ENCODE measurements at regions not wholly inside any gene's neighbourhood (a gene's known extent, or its start where the extent isn't known, plus 50 kb on each side); places are given as distances from the start of the nearest gene placed in this dataset.

- no peak for DNase-seq (ENCODE audit: low read depth in 1 of 2, low spot score in 1 of 2)
- Histone ChIP-seq H3K27ac (no peak overlapping the region), H3K27me3 (peaks cover 41% of the 10 kb centered on the region), H3K36me3 (no peaks in the 10 kb centered on the region), H3K9me3 (ENCODE audit: low read depth) (no peaks in the 10 kb centered on the region), H3K4me3 (no peak overlapping the region), H3K4me1 (ENCODE audit: low read depth) (no peaks in the 10 kb centered on the region)
- no peak for TF ChIP-seq CTCF (IDR thresholded peaks at IDR 0.05; ENCODE audit: low read depth, low read length)
These were observed 463.9 kb downstream of the ICE1 start for GRCh38 chr5:5886353-5886752.

- DNase-seq (ENCODE audit: low read depth in 1 of 2, low spot score in 1 of 2): no peak
- H3K4me3 ChIP-seq: no peak overlapping the region
- no peaks in the 10 kb centered on the region for H3K36me3 ChIP-seq
- peaks cover 41% of the 10 kb centered on the region for H3K27me3 ChIP-seq
- H3K4me1 ChIP-seq (ENCODE audit: low read depth): no peaks in the 10 kb centered on the region
- no peaks in the 10 kb centered on the region for H3K9me3 ChIP-seq (ENCODE audit: low read depth)
- H3K27ac ChIP-seq: no peak overlapping the region
- no peak for TF ChIP-seq CTCF (IDR thresholded peaks at IDR 0.05; ENCODE audit: low read depth, low read length)
These were observed 463.3 kb downstream of the ICE1 start for GRCh38 chr5:5885782-5886181.

- TF ChIP-seq CTCF (IDR thresholded peaks at IDR 0.05; ENCODE audit: low read depth, low read length): no peak
- no peak overlapping the region for H3K4me3 ChIP-seq
- no peaks in the 10 kb centered on the region for H3K9me3 ChIP-seq (ENCODE audit: low read depth)
- H3K27ac ChIP-seq: no peak overlapping the region
- H3K4me1 ChIP-seq (ENCODE audit: low read depth): no peaks in the 10 kb centered on the region
- H3K36me3 ChIP-seq: no peaks in the 10 kb centered on the region
- H3K27me3 ChIP-seq: peaks cover 41% of the 10 kb centered on the region
- DNase-seq (ENCODE audit: low read depth in 1 of 2, low spot score in 1 of 2): no peak
These were observed 462.1 kb downstream of the ICE1 start for GRCh38 chr5:5884593-5884992.

GRCh38 chr5:5883562-5883961 is 461.1 kb downstream of the ICE1 start:
- no peaks in the 10 kb centered on the region for H3K9me3 ChIP-seq (ENCODE audit: low read depth)
- H3K27ac ChIP-seq: no peak overlapping the region
- no peaks in the 10 kb centered on the region for H3K4me1 ChIP-seq (ENCODE audit: low read depth)
- H3K36me3 ChIP-seq: no peaks in the 10 kb centered on the region
- no peak for DNase-seq (ENCODE audit: low read depth in 1 of 2, low spot score in 1 of 2)
- TF ChIP-seq CTCF (IDR thresholded peaks at IDR 0.05; ENCODE audit: low read depth, low read length): no peak
- H3K4me3 ChIP-seq: no peak overlapping the region
- peaks cover 31% of the 10 kb centered on the region for H3K27me3 ChIP-seq

- Histone ChIP-seq H3K27me3 (peaks cover 27% of the 10 kb centered on the region), H3K4me1 (ENCODE audit: low read depth) (no peaks in the 10 kb centered on the region), H3K9me3 (ENCODE audit: low read depth) (no peaks in the 10 kb centered on the region), H3K27ac (no peak overlapping the region), H3K36me3 (no peaks in the 10 kb centered on the region), H3K4me3 (no peak overlapping the region)
- TF ChIP-seq CTCF (IDR thresholded peaks at IDR 0.05; ENCODE audit: low read depth, low read length): no peak
- no peak for DNase-seq (ENCODE audit: low read depth in 1 of 2, low spot score in 1 of 2)
These were observed 460.7 kb downstream of the ICE1 start for GRCh38 chr5:5883146-5883545.

GRCh38 chr5:5882706-5883105 is 460.2 kb downstream of the ICE1 start:
- H3K27me3 ChIP-seq: peaks cover 23% of the 10 kb centered on the region
- no peaks in the 10 kb centered on the region for H3K9me3 ChIP-seq (ENCODE audit: low read depth)
- no peak for TF ChIP-seq CTCF (IDR thresholded peaks at IDR 0.05; ENCODE audit: low read depth, low read length)
- H3K4me1 ChIP-seq (ENCODE audit: low read depth): no peaks in the 10 kb centered on the region
- H3K4me3 ChIP-seq: no peak overlapping the region
- H3K27ac ChIP-seq: no peak overlapping the region
- no peak for DNase-seq (ENCODE audit: low read depth in 1 of 2, low spot score in 1 of 2)
- no peaks in the 10 kb centered on the region for H3K36me3 ChIP-seq

Data from cardiac muscle cell (in vitro differentiated cells and primary cell).